OCI-LY3 (cell line): ENCODE measurements at regions not wholly inside any gene's neighbourhood (a gene's known extent, or its start where the extent isn't known, plus 50 kb on each side); places are given as distances from the start of the nearest gene placed in this dataset.

ENCODE experiments used
- H2AFZ ChIP-seq: fragments of 200-600, 300-600 bp; shearing (Covaris generic); 2 replicates; pipeline ENCODE4 v1.6.0; 2014; ENCODE audit warnings: antibody characterized with exemption, low read depth, low read length
- H3K27ac ChIP-seq: fragments of 200-600, 300-600 bp; sonication (generic); 2 replicates; pipeline ENCODE4 v1.5.1; 2014; ENCODE audit warnings: mild to moderate bottlenecking, low read length, moderate library complexity, mixed read lengths
- H3K27me3 ChIP-seq: fragments of 200-600, 300-600 bp; sonication (generic); 2 replicates; pipeline ENCODE4 v1.6.1; 2014; ENCODE audit warnings: low read depth, low read length, mixed read lengths
- H3K36me3 ChIP-seq: fragments of 200-600, 300-600 bp; sonication (generic); replicated peaks from 2 replicates; pipeline ENCODE3; 2014; ENCODE audit warnings: low read depth, low read length, mixed read lengths
- H3K4me1 ChIP-seq: fragments of 300-600, 200-600 bp; sonication (generic); 2 replicates; pipeline ENCODE4 v1.6.1; 2014; ENCODE audit warnings: low read length, mixed read lengths
- H3K4me2 ChIP-seq: fragments of 200-600, 300-600 bp; sonication (generic); 2 replicates; pipeline ENCODE4 v1.6.1; 2014; ENCODE audit warnings: low read length, mixed read lengths
- H3K4me3 ChIP-seq: fragments of 300-600, 200-600 bp; sonication (generic); 2 replicates; pipeline ENCODE4 v1.5.1; 2014; ENCODE audit warnings: antibody characterized with exemption, mild to moderate bottlenecking, low read length, moderate library complexity
- H3K79me2 ChIP-seq: fragments of 300-600, 200-600 bp; shearing (Covaris generic); 2 replicates; pipeline ENCODE4 v1.6.1; 2014; ENCODE audit warnings: mild to moderate bottlenecking, low read length, mixed read lengths
- H3K9ac ChIP-seq: fragments of 300-600, 200-600 bp; shearing (Covaris generic); 2 replicates; pipeline ENCODE4 v1.6.0; 2014; ENCODE audit warnings: mild to moderate bottlenecking, low read length, moderate library complexity
- H3K9me3 ChIP-seq: fragments of 200-600, 300-600 bp; shearing (Covaris generic); 2 replicates; pipeline ENCODE4 v1.6.1; 2014; ENCODE audit warnings: low read length, mixed read lengths; ENCODE audit not compliant: insufficient read depth
- H4K20me1 ChIP-seq: fragments of 200-600, 300-600 bp; sonication (generic); 2 replicates; pipeline ENCODE4 v1.6.1; 2016; ENCODE audit warnings: low read length, mixed read lengths; ENCODE audit not compliant: insufficient read depth
- EZH2phosphoT487 ChIP-seq: fragments of 200-600 bp; shearing (Covaris generic); IDR thresholded peaks from 2 replicates; pipeline ENCODE4 v1.6.1; 2018; ENCODE audit warnings: antibody characterized with exemption, mixed run types, low read depth
- TF ChIP-seq, protein P1 (sequence below): fragments of 200-600, 300-600 bp; sonication (generic); IDR thresholded peaks from 2 replicates; pipeline ENCODE4 v1.5.1; 2014; ENCODE audit warnings: antibody characterized with exemption, low read length, low read depth

DNA sequence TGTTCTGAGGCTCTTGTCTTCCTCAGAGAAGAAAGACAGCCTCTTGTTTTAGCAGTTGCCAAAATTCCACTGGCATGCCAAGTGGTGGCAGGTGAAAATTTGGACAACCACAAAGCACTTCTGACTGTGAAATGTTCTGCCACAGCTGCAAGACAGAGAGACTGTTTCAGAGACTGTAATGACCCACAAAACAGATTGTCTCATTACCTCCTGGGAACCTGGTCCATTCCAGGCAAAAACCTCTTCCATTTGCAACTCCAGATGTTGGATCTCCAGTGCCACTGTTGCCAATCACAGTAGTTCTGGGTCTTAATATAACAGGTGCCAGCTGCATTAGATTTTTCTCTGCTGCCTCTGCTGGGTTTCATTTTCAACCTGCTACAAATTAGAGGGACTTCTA is 911.5 kb downstream of the UQCRFS1 start:
- no peak overlapping the region for H2AFZ ChIP-seq
- TF ChIP-seq, protein P1, sequence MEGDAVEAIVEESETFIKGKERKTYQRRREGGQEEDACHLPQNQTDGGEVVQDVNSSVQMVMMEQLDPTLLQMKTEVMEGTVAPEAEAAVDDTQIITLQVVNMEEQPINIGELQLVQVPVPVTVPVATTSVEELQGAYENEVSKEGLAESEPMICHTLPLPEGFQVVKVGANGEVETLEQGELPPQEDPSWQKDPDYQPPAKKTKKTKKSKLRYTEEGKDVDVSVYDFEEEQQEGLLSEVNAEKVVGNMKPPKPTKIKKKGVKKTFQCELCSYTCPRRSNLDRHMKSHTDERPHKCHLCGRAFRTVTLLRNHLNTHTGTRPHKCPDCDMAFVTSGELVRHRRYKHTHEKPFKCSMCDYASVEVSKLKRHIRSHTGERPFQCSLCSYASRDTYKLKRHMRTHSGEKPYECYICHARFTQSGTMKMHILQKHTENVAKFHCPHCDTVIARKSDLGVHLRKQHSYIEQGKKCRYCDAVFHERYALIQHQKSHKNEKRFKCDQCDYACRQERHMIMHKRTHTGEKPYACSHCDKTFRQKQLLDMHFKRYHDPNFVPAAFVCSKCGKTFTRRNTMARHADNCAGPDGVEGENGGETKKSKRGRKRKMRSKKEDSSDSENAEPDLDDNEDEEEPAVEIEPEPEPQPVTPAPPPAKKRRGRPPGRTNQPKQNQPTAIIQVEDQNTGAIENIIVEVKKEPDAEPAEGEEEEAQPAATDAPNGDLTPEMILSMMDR: no peak
- TF ChIP-seq EZH2phosphoT487: no peak
- no peaks in the 10 kb centered on the region for H3K9me3 ChIP-seq
- H3K4me3 ChIP-seq: no peak overlapping the region
- no peak overlapping the region for H3K9ac ChIP-seq
- no peaks in the 10 kb centered on the region for H4K20me1 ChIP-seq
- H3K79me2 ChIP-seq: no peaks in the 10 kb centered on the region
- H3K27ac ChIP-seq: no peak overlapping the region
- no peaks in the 10 kb centered on the region for H3K4me1 ChIP-seq
- no peak overlapping the region for H3K4me2 ChIP-seq
- peaks cover 15% of the 10 kb centered on the region for H3K27me3 ChIP-seq
- no peaks in the 10 kb centered on the region for H3K36me3 ChIP-seq

DNA sequence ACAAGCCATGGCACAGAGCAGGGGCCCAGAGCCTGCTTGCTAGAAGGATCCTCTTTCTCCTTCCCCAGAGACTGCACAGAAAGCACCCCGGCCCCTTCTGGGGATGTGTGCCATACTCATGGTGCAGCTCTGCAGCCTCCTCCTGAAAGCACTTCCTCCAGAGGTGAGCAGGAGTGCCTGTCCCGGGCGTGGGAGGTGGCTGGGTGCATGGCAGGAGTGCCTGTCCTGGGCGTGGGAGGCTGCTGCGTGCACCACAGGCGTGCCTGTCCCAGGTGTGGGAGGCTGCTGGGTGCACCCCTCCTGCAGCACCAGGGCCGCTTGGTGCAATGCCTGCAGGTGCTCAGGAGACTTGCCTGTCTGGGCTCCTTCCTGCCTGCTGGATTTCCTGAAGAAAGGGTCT is 913.3 kb downstream of the UQCRFS1 start:
- Histone ChIP-seq H3K9ac (no peak overlapping the region), H3K9me3 (no peaks in the 10 kb centered on the region), H3K4me2 (no peak overlapping the region), H3K36me3 (no peaks in the 10 kb centered on the region), H3K79me2 (no peaks in the 10 kb centered on the region), H3K4me1 (no peaks in the 10 kb centered on the region), H3K27ac (no peak overlapping the region), H2AFZ (no peak overlapping the region), H3K27me3 (peaks cover 19% of the 10 kb centered on the region), H4K20me1 (no peaks in the 10 kb centered on the region), H3K4me3 (no peak overlapping the region)
- TF ChIP-seq, protein P1: no peak
- TF ChIP-seq EZH2phosphoT487: no peak

DNA sequence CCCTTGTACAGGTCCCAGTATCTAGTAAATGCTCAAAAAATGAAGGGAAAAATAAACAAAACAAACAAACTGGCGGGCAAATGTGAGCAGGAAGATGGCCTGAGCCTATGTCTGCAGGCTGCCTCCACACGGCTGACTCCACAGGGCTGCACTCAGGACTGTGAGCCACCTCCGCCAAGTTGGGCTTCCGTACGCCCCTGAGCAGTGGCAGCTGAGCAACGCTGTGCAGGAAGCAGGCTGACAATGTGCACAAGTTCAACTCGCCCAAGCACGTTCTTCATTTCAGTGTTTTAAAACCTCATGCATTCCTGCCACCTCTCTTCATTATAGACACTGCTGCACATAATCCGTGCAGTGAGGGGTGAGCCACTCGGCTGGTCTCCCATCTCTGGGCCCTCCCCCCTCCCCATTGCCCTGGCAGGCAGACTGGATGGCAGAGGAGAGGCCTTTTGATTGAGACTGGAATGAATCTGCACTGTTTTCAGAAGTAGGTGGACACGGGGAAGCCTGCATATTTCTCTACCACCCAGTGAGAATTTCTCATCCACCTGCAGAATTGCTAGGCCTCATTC is 915.3 kb downstream of the UQCRFS1 start:
- no peaks in the 10 kb centered on the region for H3K36me3 ChIP-seq
- no peak overlapping the region for H2AFZ ChIP-seq
- H4K20me1 ChIP-seq: no peaks in the 10 kb centered on the region
- H3K9me3 ChIP-seq: no peaks in the 10 kb centered on the region
- TF ChIP-seq EZH2phosphoT487: no peak
- TF ChIP-seq, protein P1: no peak
- no peak overlapping the region for H3K4me2 ChIP-seq
- H3K27ac ChIP-seq: no peak overlapping the region
- no peak overlapping the region for H3K9ac ChIP-seq
- H3K27me3 ChIP-seq: peaks cover 16% of the 10 kb centered on the region
- H3K4me1 ChIP-seq: no peaks in the 10 kb centered on the region
- H3K4me3 ChIP-seq: no peak overlapping the region
- no peaks in the 10 kb centered on the region for H3K79me2 ChIP-seq

DNA sequence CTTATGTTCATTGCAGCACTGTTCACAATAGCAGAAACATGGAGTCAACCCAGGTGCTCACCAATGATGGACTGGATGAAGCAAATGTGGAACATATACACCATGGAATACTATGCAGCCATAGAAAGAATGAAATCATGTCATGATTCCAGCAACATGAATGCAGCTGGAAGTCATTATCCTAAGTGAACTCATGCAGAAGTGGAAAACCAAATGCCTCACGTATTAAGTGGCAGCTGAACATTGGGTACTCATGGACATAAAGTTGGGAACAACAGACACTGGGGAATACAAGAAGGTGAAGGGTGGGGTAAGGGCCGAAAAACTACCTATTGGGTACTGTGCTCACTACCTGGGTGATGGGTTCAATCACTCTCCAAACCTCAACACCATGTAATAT is 915.9 kb downstream of the UQCRFS1 start:
- Histone ChIP-seq H3K4me3 (no peak overlapping the region), H3K27me3 (peaks cover 13% of the 10 kb centered on the region), H3K79me2 (no peaks in the 10 kb centered on the region), H2AFZ (no peak overlapping the region), H3K4me1 (no peaks in the 10 kb centered on the region), H3K9me3 (no peaks in the 10 kb centered on the region), H3K9ac (no peak overlapping the region), H3K4me2 (no peak overlapping the region), H3K27ac (no peak overlapping the region), H3K36me3 (no peaks in the 10 kb centered on the region), H4K20me1 (no peaks in the 10 kb centered on the region)
- TF ChIP-seq EZH2phosphoT487: no peak
- TF ChIP-seq, protein P1: no peak
